ENCODE measurements at regions not wholly inside any gene's neighbourhood (a gene's known extent, or its start where the extent isn't known, plus 50 kb on each side); places are given as distances from the start of the nearest gene placed in this dataset.

- no peak for DNase-seq
Measured at GRCh38 chr17:77001487-77001886, 133.3 kb downstream of the MGAT5B start.

GRCh38 chr17:77002103-77003045 lies 134.2 kb downstream of the MGAT5B start:
- no peak for DNase-seq

GRCh38 chr17:77003699-77004098 lies 135.5 kb downstream of the MGAT5B start:
- no peak for DNase-seq

GRCh38 chr17:77006971-77007649 lies 133.7 kb upstream of the SEC14L1 start:
- DNase-seq: no peak

- DNase-seq: no peak
Measured at GRCh38 chr17:77009877-77010276, 130.9 kb upstream of the SEC14L1 start.

GRCh38 chr17:77010667-77011066 lies 130.1 kb upstream of the SEC14L1 start:
- no peak for DNase-seq

- DNase-seq: no peak
Measured at GRCh38 chr17:77011173-77012011, 129.4 kb upstream of the SEC14L1 start.

- no peak for DNase-seq
Measured at GRCh38 chr17:77018504-77018903, 122.3 kb upstream of the SEC14L1 start.

GRCh38 chr17:77019893-77020379 lies 120.8 kb upstream of the SEC14L1 start:
- no peak for DNase-seq

GRCh38 chr17:77020973-77021372 lies 119.8 kb upstream of the SEC14L1 start:
- no peak for DNase-seq

- DNase-seq: no peak
Measured at GRCh38 chr17:77022766-77023165, 118.0 kb upstream of the SEC14L1 start.

GRCh38 chr17:77025781-77026180 lies 115.0 kb upstream of the SEC14L1 start:
- DNase-seq: no peak

GRCh38 chr17:77027271-77027889 lies 113.4 kb upstream of the SEC14L1 start:
- DNase-seq: no peak

GRCh38 chr17:77028900-77029299 lies 111.9 kb upstream of the SEC14L1 start:
- DNase-seq: no peak

GRCh38 chr17:77032929-77033328 lies 107.8 kb upstream of the SEC14L1 start:
- DNase-seq: no peak

- no peak for DNase-seq
Measured at GRCh38 chr17:77033892-77034404, 106.8 kb upstream of the SEC14L1 start.

- no peak for DNase-seq
Measured at GRCh38 chr17:77034677-77035424, 105.9 kb upstream of the SEC14L1 start.

- no peak for DNase-seq
Measured at GRCh38 chr17:77035526-77035925, 105.2 kb upstream of the SEC14L1 start.

- DNase-seq: no peak
Measured at GRCh38 chr17:77036136-77036840, 104.5 kb upstream of the SEC14L1 start.

GRCh38 chr17:77036841-77037381 lies 103.9 kb upstream of the SEC14L1 start:
- no peak for DNase-seq

- DNase-seq: no peak
Measured at GRCh38 chr17:77037943-77038342, 102.8 kb upstream of the SEC14L1 start.
